Cardiac muscle cell (in vitro differentiated cells and primary cell): ENCODE measurements at regions not wholly inside any gene's neighbourhood (a gene's known extent, or its start where the extent isn't known, plus 50 kb on each side); places are given as distances from the start of the nearest gene placed in this dataset.

Source experiments
- DNase-seq, 2 donors: peaks; one replicate each; pipeline versions ENCODE4 v3.0.0 to v3.0.0-alpha.2; 2010 to 2017; ENCODE audit warnings: low read depth in 1 of 2, low spot score in 1 of 2
- H3K27ac ChIP-seq: fragments of 200-600 bp; sonication (generic); 2 replicates; pipeline ENCODE4 v1.5.1; 2016
- H3K27me3 ChIP-seq: fragments of 200-600 bp; sonication (generic); 2 replicates; pipeline ENCODE4 v1.6.0; 2016; ENCODE audit warnings: control low read depth
- H3K36me3 ChIP-seq: fragments of 200-600 bp; sonication (generic); 2 replicates; pipeline ENCODE4 v1.5.1; 2016; ENCODE audit warnings: control low read depth
- H3K4me1 ChIP-seq: fragments of 200-600 bp; sonication (generic); 2 replicates; pipeline ENCODE4 v1.8.1; 2017; ENCODE audit warnings: low read depth, mild to moderate bottlenecking, mixed run types
- H3K4me3 ChIP-seq: fragments of 200-600 bp; sonication (generic); 2 replicates; pipeline ENCODE4 v1.5.1; 2016; ENCODE audit warnings: mild to moderate bottlenecking
- H3K9me3 ChIP-seq: fragments of 200-600 bp; sonication (generic); 2 replicates; pipeline ENCODE4 v1.5.1; 2017; ENCODE audit warnings: low read depth, mild to moderate bottlenecking, control low read depth
- TF ChIP-seq, protein P1 (sequence below): IDR thresholded peaks from 2 replicates; pipeline ENCODE4 v1.5.1; 2012; ENCODE audit warnings: low read depth, mild to moderate bottlenecking, low read length

DNA sequence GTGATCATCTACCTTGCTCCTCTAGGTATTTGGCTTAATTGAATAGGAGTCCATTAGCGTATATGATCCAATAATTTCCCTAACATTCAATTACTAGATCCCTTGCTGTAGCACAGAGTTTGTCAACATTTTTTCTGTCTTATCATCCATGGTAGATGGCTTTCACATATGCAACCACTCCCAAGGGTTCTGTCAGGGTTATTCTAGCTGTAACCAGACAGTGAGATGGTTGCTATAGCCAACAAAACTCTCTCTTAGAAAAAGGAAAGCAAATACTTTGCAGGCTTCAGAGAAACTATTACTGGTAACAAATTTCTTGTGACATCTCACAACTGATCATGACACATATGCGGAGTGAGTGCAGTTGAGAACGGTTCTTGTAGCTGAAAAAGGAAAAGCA, 96.2 kb upstream of the EFNA5 start:
- H3K27ac ChIP-seq, result no peak overlapping the region
- no peak for DNase-seq
- H3K36me3 ChIP-seq, result no peaks in the 10 kb centered on the region
- no peaks in the 10 kb centered on the region for H3K9me3 ChIP-seq
- peaks cover 74% of the 10 kb centered on the region for H3K27me3 ChIP-seq
- TF ChIP-seq, protein P1, sequence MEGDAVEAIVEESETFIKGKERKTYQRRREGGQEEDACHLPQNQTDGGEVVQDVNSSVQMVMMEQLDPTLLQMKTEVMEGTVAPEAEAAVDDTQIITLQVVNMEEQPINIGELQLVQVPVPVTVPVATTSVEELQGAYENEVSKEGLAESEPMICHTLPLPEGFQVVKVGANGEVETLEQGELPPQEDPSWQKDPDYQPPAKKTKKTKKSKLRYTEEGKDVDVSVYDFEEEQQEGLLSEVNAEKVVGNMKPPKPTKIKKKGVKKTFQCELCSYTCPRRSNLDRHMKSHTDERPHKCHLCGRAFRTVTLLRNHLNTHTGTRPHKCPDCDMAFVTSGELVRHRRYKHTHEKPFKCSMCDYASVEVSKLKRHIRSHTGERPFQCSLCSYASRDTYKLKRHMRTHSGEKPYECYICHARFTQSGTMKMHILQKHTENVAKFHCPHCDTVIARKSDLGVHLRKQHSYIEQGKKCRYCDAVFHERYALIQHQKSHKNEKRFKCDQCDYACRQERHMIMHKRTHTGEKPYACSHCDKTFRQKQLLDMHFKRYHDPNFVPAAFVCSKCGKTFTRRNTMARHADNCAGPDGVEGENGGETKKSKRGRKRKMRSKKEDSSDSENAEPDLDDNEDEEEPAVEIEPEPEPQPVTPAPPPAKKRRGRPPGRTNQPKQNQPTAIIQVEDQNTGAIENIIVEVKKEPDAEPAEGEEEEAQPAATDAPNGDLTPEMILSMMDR, result no peak
- no peak overlapping the region for H3K4me3 ChIP-seq
- no peaks in the 10 kb centered on the region for H3K4me1 ChIP-seq

DNA sequence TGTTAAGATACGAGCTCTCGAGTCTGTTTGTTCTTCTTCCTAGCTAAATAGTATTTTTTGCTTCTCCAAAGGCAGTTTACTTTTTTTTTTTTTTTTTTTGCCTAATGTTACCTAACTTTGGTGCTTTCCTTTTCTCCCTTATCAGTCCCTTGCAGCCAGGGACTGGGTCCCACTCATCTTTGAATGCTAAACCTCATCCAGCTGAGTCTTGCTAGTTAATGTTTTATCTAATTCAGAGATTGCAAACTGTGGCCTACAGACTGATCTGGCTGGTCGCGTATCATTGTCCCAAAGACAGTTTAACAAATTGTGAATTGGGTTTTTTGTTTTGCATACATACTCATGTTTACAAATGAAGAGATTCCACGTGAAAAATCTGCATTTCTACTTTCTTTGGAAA, 95.7 kb upstream of the EFNA5 start:
- no peak overlapping the region for H3K27ac ChIP-seq
- no peaks in the 10 kb centered on the region for H3K36me3 ChIP-seq
- no peak overlapping the region for H3K4me3 ChIP-seq
- TF ChIP-seq, protein P1, result no peak
- H3K27me3 ChIP-seq, result peaks cover 68% of the 10 kb centered on the region
- H3K4me1 ChIP-seq, result no peaks in the 10 kb centered on the region
- H3K9me3 ChIP-seq, result no peaks in the 10 kb centered on the region
- DNase-seq, result no peak

DNA sequence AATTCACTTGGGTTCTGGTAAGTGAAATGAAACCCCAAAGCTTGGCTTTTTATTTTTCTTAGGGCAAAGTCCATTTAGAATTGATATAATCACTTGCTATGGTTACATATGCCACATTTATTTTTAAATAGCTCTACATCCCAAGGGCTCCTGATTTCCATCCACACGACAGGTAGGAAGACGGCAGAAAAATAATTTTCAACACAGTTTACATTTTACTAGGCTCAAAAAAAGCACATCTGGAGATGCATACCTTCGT, 95.0 kb upstream of the EFNA5 start:
- Histone ChIP-seq H3K4me3 (no peak overlapping the region), H3K27ac (no peak overlapping the region), H3K9me3 (no peaks in the 10 kb centered on the region), H3K4me1 (no peaks in the 10 kb centered on the region), H3K27me3 (peaks cover 61% of the 10 kb centered on the region), H3K36me3 (no peaks in the 10 kb centered on the region)
- no peak for DNase-seq
- TF ChIP-seq, protein P1, result no peak

DNA sequence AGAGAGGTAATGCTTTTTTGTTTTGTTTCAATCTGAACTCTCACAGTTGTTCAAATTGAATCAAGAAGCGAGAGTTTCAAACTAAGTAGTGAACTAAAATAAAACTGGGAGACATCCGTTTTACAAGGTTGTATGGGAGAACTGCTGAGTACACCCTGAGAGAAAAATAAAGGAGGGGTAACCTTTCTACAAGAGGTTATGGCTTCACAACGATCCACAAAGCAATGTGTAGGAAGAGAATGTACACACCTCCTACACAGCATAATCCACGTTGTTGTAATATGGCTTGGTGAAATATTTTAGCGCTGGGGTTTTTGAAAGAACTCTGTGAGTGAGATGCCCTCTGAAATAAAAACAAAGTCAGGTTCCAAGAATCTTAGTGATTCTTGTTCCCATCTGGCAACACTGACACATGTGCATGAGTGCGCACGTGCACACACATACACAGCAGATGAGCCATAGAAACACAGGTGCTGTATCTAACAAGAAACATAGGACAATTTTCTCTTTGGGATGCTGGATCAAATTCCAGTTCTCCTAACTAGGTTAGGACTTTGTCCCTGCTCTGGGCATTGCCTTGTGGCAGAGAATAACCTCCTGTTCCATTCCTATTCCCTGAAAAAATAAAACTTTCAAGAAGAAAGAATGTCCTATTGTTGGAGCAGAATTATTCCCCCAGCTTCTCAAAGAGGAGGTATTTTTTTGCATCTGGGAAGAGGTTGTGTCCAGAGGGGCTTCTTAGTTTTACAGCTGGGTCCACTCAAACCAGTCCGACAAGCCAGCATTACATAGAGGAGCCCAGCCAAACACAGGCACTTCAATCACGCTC, 94.5 kb upstream of the EFNA5 start:
- peaks cover 60% of the 10 kb centered on the region for H3K27me3 ChIP-seq
- H3K27ac ChIP-seq, result no peak overlapping the region
- no peaks in the 10 kb centered on the region for H3K9me3 ChIP-seq
- no peak overlapping the region for H3K4me3 ChIP-seq
- no peaks in the 10 kb centered on the region for H3K36me3 ChIP-seq
- H3K4me1 ChIP-seq, result no peaks in the 10 kb centered on the region
- DNase-seq, result no peak
- TF ChIP-seq, protein P1, result no peak

DNA sequence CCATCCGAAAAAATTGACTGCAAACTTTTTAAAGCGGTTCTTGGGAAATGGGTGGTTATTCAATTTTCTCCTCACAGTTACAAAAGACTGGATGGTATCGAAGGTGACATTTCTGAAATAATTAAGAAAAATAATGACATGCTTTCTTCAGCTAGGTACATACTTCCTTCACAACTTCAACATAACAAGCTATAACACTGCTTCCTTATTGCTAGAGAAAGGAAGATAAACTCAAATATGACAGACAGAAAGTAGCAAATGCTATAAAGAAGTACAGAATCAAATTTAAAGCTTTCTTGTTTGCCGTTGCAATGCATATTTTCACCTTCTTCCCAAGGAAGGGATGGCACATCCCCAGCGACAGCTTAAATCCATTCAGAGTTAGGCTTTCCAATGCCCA, 93.5 kb upstream of the EFNA5 start:
- H3K36me3 ChIP-seq, result no peaks in the 10 kb centered on the region
- H3K9me3 ChIP-seq, result no peaks in the 10 kb centered on the region
- DNase-seq, result no peak
- peaks cover 56% of the 10 kb centered on the region for H3K27me3 ChIP-seq
- H3K4me3 ChIP-seq, result no peak overlapping the region
- TF ChIP-seq, protein P1, result no peak
- H3K4me1 ChIP-seq, result no peaks in the 10 kb centered on the region
- no peak overlapping the region for H3K27ac ChIP-seq

DNA sequence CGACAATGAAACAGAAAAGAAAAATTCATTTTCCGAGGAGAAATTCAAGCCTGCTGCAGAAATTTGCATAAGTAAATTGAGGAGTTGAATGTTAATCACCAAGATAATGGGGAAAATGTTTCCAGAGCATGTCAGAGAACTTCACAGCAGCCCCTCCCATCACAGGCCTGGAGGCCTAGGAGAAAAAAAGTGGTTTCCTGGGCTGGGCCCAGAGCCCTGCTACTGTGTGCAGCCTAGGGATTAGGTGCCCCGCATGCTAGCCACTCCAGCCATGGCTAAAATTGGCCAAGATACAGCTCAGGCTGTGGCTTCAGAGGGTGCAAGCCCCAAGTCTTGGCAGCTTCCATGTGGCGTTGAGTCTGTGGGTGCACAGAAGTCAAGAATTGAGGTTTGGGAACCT, 82.7 kb upstream of the EFNA5 start:
- no peak overlapping the region for H3K4me3 ChIP-seq
- H3K9me3 ChIP-seq, result no peaks in the 10 kb centered on the region
- no peak for DNase-seq
- H3K4me1 ChIP-seq, result no peaks in the 10 kb centered on the region
- no peaks in the 10 kb centered on the region for H3K36me3 ChIP-seq
- no peak overlapping the region for H3K27ac ChIP-seq
- peaks cover 37% of the 10 kb centered on the region for H3K27me3 ChIP-seq
- TF ChIP-seq, protein P1, result no peak
